Psoas muscle (tissue), 7 donors: ENCODE measurements at regions not wholly inside any gene's neighbourhood (a gene's known extent, or its start where the extent isn't known, plus 50 kb on each side); places are given as distances from the start of the nearest gene placed in this dataset.

Experiments used
- ATAC-seq, 4 donors: fragments of 200-7000 bp; cut with Tn5 transposase; one replicate each; pipeline ENCODE4 v1.9.1; 2020; ENCODE audit warnings: moderate library complexity in 3 of 4, mild to moderate bottlenecking in 2 of 4
- DNase-seq, 2 donors: peaks; one replicate each; pipeline ENCODE4 v3.0.0-alpha.2; 2020
- H3K27ac ChIP-seq: fragments of 200-600 bp; one replicate; pipeline ENCODE4 v1.8.0; 2022
- H3K27me3 ChIP-seq, 3 donors: fragments of 200-600 bp in 1 of 3; one replicate each; pipeline versions ENCODE4 v1.6.1 to v1.8.0; 2013 to 2022; ENCODE audit warnings: low read length in 2 of 3, mild to moderate bottlenecking in 2 of 3, moderate library complexity in 1 of 3; ENCODE audit not compliant: insufficient read depth in 3 of 3
- H3K36me3 ChIP-seq, 2 donors: fragments of 200-600 bp in 1 of 2; one replicate each; pipeline versions ENCODE4 v1.6.1 to v1.8.0; 2013 to 2022; ENCODE audit warnings: low read depth in 1 of 2, mild to moderate bottlenecking in 1 of 2, moderate library complexity in 1 of 2; ENCODE audit not compliant: insufficient read depth in 1 of 2
- H3K4me1 ChIP-seq: fragments of 200-600 bp; one replicate; pipeline ENCODE4 v1.8.0; 2022
- H3K4me3 ChIP-seq: fragments of 200-600 bp; one replicate; pipeline ENCODE4 v1.8.0; 2022; ENCODE audit warnings: mild to moderate bottlenecking
- H3K9me3 ChIP-seq: fragments of 200-600 bp; one replicate; pipeline ENCODE4 v1.8.0; 2022
- WGBS, 3 donors: extraction: QIAGEN DNeasy Blood & Tissue Kit; methylation state at CpG; one replicate each; pipeline versions ENCODE4 v1.1.6 to v1.1.7; 2013; 5-methylcytosine and 5-hydroxymethylcytosine counted together
- intact Hi-C, 2 donors: fragments of 100-400 bp; cut with DNase I; formaldehyde crosslinking; loops; one replicate each; pipeline versions ENCODE4 v1.11.0 to v1.14.2; 2022
- TF ChIP-seq, protein P1 (sequence below): fragments of 200-600 bp; IDR thresholded peaks from one replicate; pipeline ENCODE4 v1.8.0; 2022; ENCODE audit warnings: antibody characterized with exemption
- donor health status: healthy with polysubstance abuse.
- donor health status: DM: no; HTN: no; CAD: no; lungs with moderate emphysema.
- donor health status: Bipolar disorder and iron deficiency.
- donor health status: healthy.
- donor health status: DM: yes; HTN: yes; CAD: no.
- donor health status: DM: no; HTN: no; CAD: no.
- donor health status: DM: yes; HTN: yes; CAD: no.

DNA sequence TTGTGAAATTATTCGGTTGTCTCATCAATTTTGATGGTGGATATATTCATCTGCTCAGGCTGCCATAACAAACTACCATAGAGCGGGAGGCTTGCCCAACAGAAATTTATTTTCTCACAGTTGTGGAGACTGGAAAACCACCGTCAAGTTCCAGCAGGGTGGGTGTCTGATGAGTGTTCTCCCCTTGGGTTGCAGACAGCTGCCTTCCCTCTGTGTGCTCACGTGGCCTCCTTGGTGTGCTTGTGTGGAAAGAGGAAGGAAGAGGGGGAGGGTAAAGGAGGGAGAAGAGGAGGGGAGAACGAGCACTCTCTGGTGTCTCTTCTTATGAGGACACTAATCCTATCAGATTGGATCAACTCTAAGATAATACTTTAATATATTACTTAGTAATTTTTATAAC, 123.8 kb upstream of the TEX13D start:
- H3K27me3 ChIP-seq, result no peaks in the 10 kb centered on the region
- no peak overlapping the region for H3K4me3 ChIP-seq
- intact Hi-C loops, result no loop called here
- ATAC-seq (peak in 3 of 4 donors; percentile 30 to 72 (median 55)), DNase-seq (no peak)
- TF ChIP-seq, protein P1, sequence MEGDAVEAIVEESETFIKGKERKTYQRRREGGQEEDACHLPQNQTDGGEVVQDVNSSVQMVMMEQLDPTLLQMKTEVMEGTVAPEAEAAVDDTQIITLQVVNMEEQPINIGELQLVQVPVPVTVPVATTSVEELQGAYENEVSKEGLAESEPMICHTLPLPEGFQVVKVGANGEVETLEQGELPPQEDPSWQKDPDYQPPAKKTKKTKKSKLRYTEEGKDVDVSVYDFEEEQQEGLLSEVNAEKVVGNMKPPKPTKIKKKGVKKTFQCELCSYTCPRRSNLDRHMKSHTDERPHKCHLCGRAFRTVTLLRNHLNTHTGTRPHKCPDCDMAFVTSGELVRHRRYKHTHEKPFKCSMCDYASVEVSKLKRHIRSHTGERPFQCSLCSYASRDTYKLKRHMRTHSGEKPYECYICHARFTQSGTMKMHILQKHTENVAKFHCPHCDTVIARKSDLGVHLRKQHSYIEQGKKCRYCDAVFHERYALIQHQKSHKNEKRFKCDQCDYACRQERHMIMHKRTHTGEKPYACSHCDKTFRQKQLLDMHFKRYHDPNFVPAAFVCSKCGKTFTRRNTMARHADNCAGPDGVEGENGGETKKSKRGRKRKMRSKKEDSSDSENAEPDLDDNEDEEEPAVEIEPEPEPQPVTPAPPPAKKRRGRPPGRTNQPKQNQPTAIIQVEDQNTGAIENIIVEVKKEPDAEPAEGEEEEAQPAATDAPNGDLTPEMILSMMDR, result no peak
- H3K27ac ChIP-seq, result no peak overlapping the region
- 34 to 44% (median 42%) methylated on average over 4 to 5 of the region's 5 CpGs for WGBS, 3 donors
- H3K36me3 ChIP-seq, result no peaks in the 10 kb centered on the region
- peaks cover 14% of the 10 kb centered on the region for H3K4me1 ChIP-seq
- peaks cover under 1% of the 10 kb centered on the region for H3K9me3 ChIP-seq

DNA sequence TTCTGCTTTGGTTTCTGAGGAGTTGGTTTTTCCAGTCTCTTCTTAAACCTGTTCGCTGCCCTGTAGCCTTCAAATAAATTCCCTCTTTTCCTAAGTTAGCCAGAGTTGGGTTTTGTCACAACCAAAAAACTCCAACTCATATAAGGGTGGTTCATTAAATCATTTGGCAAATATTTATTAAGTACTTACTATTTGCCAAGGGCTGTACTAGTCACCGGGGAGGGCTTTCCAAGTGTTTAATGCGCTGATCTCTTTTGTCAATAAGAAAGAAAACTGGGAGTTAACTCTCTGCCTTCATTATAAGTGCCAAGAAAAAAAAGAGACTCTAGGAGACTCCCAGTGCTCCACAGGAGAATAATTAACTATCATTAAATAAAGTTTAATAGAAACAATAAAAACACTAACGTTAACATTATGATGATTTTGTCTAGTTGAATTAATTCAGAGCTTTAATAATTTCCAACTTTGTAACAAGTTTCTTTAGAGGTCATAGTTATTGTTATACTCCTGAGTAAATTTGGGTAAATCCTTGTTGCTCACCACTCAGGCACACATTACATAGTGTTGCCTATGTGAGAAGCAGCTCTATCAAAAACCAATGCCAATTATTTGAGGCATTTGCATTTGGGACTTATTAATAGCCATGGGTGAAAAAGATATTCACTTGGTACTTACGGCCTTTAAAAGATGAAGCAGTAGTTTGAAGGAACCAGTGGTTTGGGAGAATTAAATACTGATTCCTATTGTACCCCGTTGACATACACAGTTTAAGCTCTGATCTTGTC, 122.5 kb upstream of the TEX13D start:
- TF ChIP-seq, protein P1, result no peak
- Histone ChIP-seq H3K27me3 (no peaks in the 10 kb centered on the region), H3K36me3 (no peaks in the 10 kb centered on the region), H3K4me3 (no peak overlapping the region), H3K27ac (no peak overlapping the region), H3K9me3 (no peaks in the 10 kb centered on the region), H3K4me1 (peaks cover 14% of the 10 kb centered on the region)
- intact Hi-C loops, result no loop called here
- 33 to 35% (median 34%) methylated on average over 6 of the region's 6 CpGs for WGBS, 3 donors
- no peak for DNase-seq
- ATAC-seq, result peak in 2 of 4 donors; percentile 49 to 65

DNA sequence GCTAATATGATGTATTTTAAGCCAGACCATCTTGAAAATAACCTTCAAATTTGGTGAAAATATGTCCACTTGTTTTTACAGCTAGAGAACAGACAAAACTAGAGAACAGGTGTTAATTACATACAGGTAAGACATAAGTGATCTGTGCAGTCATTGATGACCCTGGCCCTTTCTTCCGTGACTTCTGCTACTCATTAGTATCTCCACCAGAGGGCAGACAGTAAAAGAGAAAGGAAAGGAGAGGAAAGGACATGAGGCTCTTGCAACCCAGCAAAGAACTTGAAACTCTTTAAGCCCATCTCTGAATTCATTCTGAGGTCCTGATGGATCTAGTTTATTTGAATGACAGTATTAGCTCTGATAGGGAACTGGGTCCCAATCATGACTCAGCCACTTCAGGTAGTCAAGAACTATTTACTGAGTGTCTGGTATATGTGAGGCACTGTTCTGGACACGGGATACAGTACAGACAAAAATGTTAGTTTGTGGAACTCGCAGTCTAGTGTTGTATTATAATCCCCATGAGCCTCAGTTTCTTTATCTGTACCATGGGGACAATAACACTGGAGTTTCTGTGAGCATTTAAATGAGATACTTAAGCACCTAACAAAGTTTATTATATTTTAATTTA, 121.0 kb upstream of the TEX13D start:
- Histone ChIP-seq H3K27ac (no peak overlapping the region), H3K4me3 (no peak overlapping the region), H3K27me3 (no peaks in the 10 kb centered on the region), H3K9me3 (no peaks in the 10 kb centered on the region), H3K4me1 (peaks cover 14% of the 10 kb centered on the region), H3K36me3 (no peaks in the 10 kb centered on the region)
- TF ChIP-seq, protein P1, result peak; percentile 49
- ATAC-seq, result peak in 3 of 4 donors; percentile 63 to 79 (median 74)
- no peak for DNase-seq
- intact Hi-C loops, result no loop called here
- 65 to 89% (median 69%) methylated on average over 3 of the region's 3 CpGs for WGBS, 3 donors

DNA sequence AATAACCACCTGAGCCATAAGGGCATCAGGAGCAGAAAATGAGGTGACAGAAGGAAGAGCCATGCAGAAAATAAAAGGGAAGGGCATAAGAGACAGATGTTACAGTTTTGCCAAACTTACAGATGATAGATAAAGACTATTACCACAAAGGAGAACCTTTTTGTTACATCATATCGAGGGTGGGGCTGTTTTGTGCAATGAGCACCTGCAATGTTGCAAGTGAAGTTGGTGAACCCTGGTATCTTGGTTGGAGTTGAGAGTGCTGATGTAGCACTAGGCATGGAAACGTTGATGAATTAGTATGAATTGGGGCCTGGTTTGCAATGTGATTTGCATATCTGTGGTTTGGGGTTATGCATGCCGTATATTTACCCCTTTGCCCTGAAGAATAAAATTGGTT, 119.8 kb upstream of the TEX13D start:
- no peak for DNase-seq
- H3K4me1 ChIP-seq, result peaks cover 14% of the 10 kb centered on the region
- H3K27ac ChIP-seq, result no peak overlapping the region
- H3K9me3 ChIP-seq, result no peaks in the 10 kb centered on the region
- no peaks in the 10 kb centered on the region for H3K36me3 ChIP-seq
- no peak for ATAC-seq
- H3K4me3 ChIP-seq, result no peak overlapping the region
- intact Hi-C loops, result no loop called here
- no peaks in the 10 kb centered on the region for H3K27me3 ChIP-seq
- TF ChIP-seq, protein P1, result no peak
- 82 to 87% (median 85%) methylated on average over 3 of the region's 3 CpGs for WGBS, 3 donors
